C4-2B (cell line): ENCODE measurements at regions not wholly inside any gene's neighbourhood (a gene's known extent, or its start where the extent isn't known, plus 50 kb on each side); places are given as distances from the start of the nearest gene placed in this dataset.

Source experiments
- H3K27ac ChIP-seq: fragments of 450-650 bp; 2 replicates; pipeline ENCODE4 v1.5.1; 2017
- CTCF ChIP-seq: fragments of 450-650 bp; conservative IDR thresholded peaks from 2 replicates; pipeline ENCODE4 v1.5.1; 2017; ENCODE audit warnings: mild to moderate bottlenecking
- ZFX ChIP-seq: fragments of 450-650 bp; IDR thresholded peaks from 2 replicates; pipeline ENCODE4 v1.6.1; 2017

GRCh38 chr22:49647627-49648026, 180.0 kb downstream of the BRD1 start:
- TF ChIP-seq ZFX: no peak
- TF ChIP-seq CTCF: no peak
- H3K27ac ChIP-seq: no peak overlapping the region

- no peak overlapping the region for H3K27ac ChIP-seq
- TF ChIP-seq ZFX: no peak
- no peak for TF ChIP-seq CTCF
Measured at GRCh38 chr22:49646876-49647275, 180.8 kb downstream of the BRD1 start.

- TF ChIP-seq ZFX: no peak
- TF ChIP-seq CTCF: no peak
- H3K27ac ChIP-seq: no peak overlapping the region
Measured at GRCh38 chr22:49645791-49646550, 181.7 kb downstream of the BRD1 start.

- H3K27ac ChIP-seq: no peak overlapping the region
- TF ChIP-seq ZFX (no peak), CTCF (no peak)
Measured at GRCh38 chr22:49645257-49645656, 182.4 kb downstream of the BRD1 start.

- H3K27ac ChIP-seq: no peak overlapping the region
- TF ChIP-seq CTCF (no peak), ZFX (no peak)
Measured at GRCh38 chr22:49643998-49644397, 183.7 kb downstream of the BRD1 start.

GRCh38 chr22:49643466-49643865, 184.2 kb downstream of the BRD1 start:
- no peak overlapping the region for H3K27ac ChIP-seq
- TF ChIP-seq ZFX (no peak), CTCF (no peak)

GRCh38 chr22:49642741-49643140, 184.9 kb downstream of the BRD1 start:
- TF ChIP-seq CTCF: no peak
- no peak for TF ChIP-seq ZFX
- H3K27ac ChIP-seq: no peak overlapping the region
